HG02852 (cell line): ENCODE measurements at regions not wholly inside any gene's neighbourhood (a gene's known extent, or its start where the extent isn't known, plus 50 kb on each side); places are given as distances from the start of the nearest gene placed in this dataset.

Experiments used
- ATAC-seq: cut with Tn5 transposase; IDR thresholded peaks from one replicate; pipeline ENCODE4 v1.9.1; 2021; ENCODE audit warnings: mild to moderate bottlenecking, moderate library complexity; ENCODE audit not compliant: unreplicated experiment

- no peak for ATAC-seq
Measured at GRCh38 chr13:89916551-89916950, 1430.9 kb upstream of the MIR17HG start.

GRCh38 chr13:89920461-89920860 lies 1427.0 kb upstream of the MIR17HG start:
- ATAC-seq, result no peak

GRCh38 chr13:89923052-89923451 lies 1424.4 kb upstream of the MIR17HG start:
- no peak for ATAC-seq

GRCh38 chr13:89923736-89924135 lies 1423.8 kb upstream of the MIR17HG start:
- no peak for ATAC-seq

GRCh38 chr13:89925107-89925506 lies 1422.4 kb upstream of the MIR17HG start:
- no peak for ATAC-seq

- no peak for ATAC-seq
Measured at GRCh38 chr13:89930861-89931260, 1416.6 kb upstream of the MIR17HG start.

GRCh38 chr13:89932902-89933301 lies 1414.6 kb upstream of the MIR17HG start:
- ATAC-seq, result no peak

- ATAC-seq, result no peak
Measured at GRCh38 chr13:89936256-89936655, 1411.2 kb upstream of the MIR17HG start.

- ATAC-seq, result no peak
Measured at GRCh38 chr13:89937420-89937819, 1410.1 kb upstream of the MIR17HG start.

- ATAC-seq, result no peak
Measured at GRCh38 chr13:89940383-89940782, 1407.1 kb upstream of the MIR17HG start.

- ATAC-seq, result no peak
Measured at GRCh38 chr13:89943139-89943538, 1404.3 kb upstream of the MIR17HG start.

GRCh38 chr13:89950225-89950624 lies 1397.3 kb upstream of the MIR17HG start:
- ATAC-seq, result no peak

GRCh38 chr13:89951341-89951740 lies 1396.1 kb upstream of the MIR17HG start:
- no peak for ATAC-seq

GRCh38 chr13:89953581-89953980 lies 1393.9 kb upstream of the MIR17HG start:
- ATAC-seq, result no peak

GRCh38 chr13:89955773-89956172 lies 1391.7 kb upstream of the MIR17HG start:
- no peak for ATAC-seq

- ATAC-seq, result no peak
Measured at GRCh38 chr13:89959074-89959473, 1388.4 kb upstream of the MIR17HG start.

- no peak for ATAC-seq
Measured at GRCh38 chr13:89965252-89965651, 1382.2 kb upstream of the MIR17HG start.

- ATAC-seq, result no peak
Measured at GRCh38 chr13:89966524-89966923, 1381.0 kb upstream of the MIR17HG start.

GRCh38 chr13:89967701-89968100 lies 1379.8 kb upstream of the MIR17HG start:
- no peak for ATAC-seq

- ATAC-seq, result no peak
Measured at GRCh38 chr13:89968470-89968869, 1379.0 kb upstream of the MIR17HG start.

GRCh38 chr13:89970353-89970709 lies 1377.2 kb upstream of the MIR17HG start:
- no peak for ATAC-seq

- ATAC-seq, result no peak
Measured at GRCh38 chr13:89977203-89977602, 1370.3 kb upstream of the MIR17HG start.

- no peak for ATAC-seq
Measured at GRCh38 chr13:89980896-89981295, 1366.6 kb upstream of the MIR17HG start.
